ENCODE measurements at regions not wholly inside any gene's neighbourhood (a gene's known extent, or its start where the extent isn't known, plus 50 kb on each side); places are given as distances from the start of the nearest gene placed in this dataset.

GRCh38 chr15:69827751-69828150 is 270.0 kb downstream of the TLE3 start:
- Histone ChIP-seq H3K4me1 (peaks cover 0 to 9% (median 4%) of the 10 kb centered on the region in 4 donors), H3K9me3 (no peaks in the 10 kb centered on the region), H3K27me3 (no peaks in the 10 kb centered on the region), H3K36me3 (no peaks in the 10 kb centered on the region), H3K4me3 (no peak overlapping the region), H3K27ac (no peak overlapping the region)
- 93 to 96% methylated on average over 1 of the region's 1 CpG for WGBS, 2 donors
- TF ChIP-seq CTCF (IDR thresholded peaks at IDR 0.05) (no peak), POLR2A (IDR thresholded peaks at IDR 0.05) (no peak), POLR2AphosphoS5 (IDR thresholded peaks at IDR 0.05) (no peak), EP300 (IDR thresholded peaks at IDR 0.05) (no peak)
- no peak for DNase-seq
- intact Hi-C loops (cut with DNase I), result no loop called here

GRCh38 chr15:69828181-69828828 is 269.4 kb downstream of the TLE3 start:
- intact Hi-C loops (cut with DNase I), result no loop called here
- Histone ChIP-seq H3K36me3 (no peaks in the 10 kb centered on the region), H3K27ac (no peak overlapping the region), H3K4me3 (no peak overlapping the region), H3K4me1 (peaks cover 0 to 9% (median 4%) of the 10 kb centered on the region in 4 donors), H3K27me3 (no peaks in the 10 kb centered on the region), H3K9me3 (no peaks in the 10 kb centered on the region)
- no peak for TF ChIP-seq POLR2AphosphoS5 (IDR thresholded peaks at IDR 0.05)
- no peak for TF ChIP-seq EP300 (IDR thresholded peaks at IDR 0.05)
- no peak for TF ChIP-seq POLR2A (IDR thresholded peaks at IDR 0.05)
- TF ChIP-seq CTCF (IDR thresholded peaks at IDR 0.05), result no peak
- no peak for DNase-seq
- 88 to 93% methylated on average over 9 of the region's 9 CpGs for WGBS, 2 donors

GRCh38 chr15:69829974-69830373 is 267.7 kb downstream of the TLE3 start:
- Histone ChIP-seq H3K4me1 (peaks cover 0 to 9% (median 4%) of the 10 kb centered on the region in 4 donors), H3K4me3 (no peak overlapping the region), H3K9me3 (no peaks in the 10 kb centered on the region), H3K27ac (no peak overlapping the region), H3K36me3 (no peaks in the 10 kb centered on the region), H3K27me3 (no peaks in the 10 kb centered on the region)
- TF ChIP-seq POLR2A (IDR thresholded peaks at IDR 0.05) (no peak), CTCF (IDR thresholded peaks at IDR 0.05) (no peak), EP300 (IDR thresholded peaks at IDR 0.05) (no peak), POLR2AphosphoS5 (IDR thresholded peaks at IDR 0.05) (no peak)
- DNase-seq, result no peak
- intact Hi-C loops (cut with DNase I), result no loop called here
- WGBS, 2 donors, result 74 to 93% methylated on average over 3 of the region's 3 CpGs

DNA sequence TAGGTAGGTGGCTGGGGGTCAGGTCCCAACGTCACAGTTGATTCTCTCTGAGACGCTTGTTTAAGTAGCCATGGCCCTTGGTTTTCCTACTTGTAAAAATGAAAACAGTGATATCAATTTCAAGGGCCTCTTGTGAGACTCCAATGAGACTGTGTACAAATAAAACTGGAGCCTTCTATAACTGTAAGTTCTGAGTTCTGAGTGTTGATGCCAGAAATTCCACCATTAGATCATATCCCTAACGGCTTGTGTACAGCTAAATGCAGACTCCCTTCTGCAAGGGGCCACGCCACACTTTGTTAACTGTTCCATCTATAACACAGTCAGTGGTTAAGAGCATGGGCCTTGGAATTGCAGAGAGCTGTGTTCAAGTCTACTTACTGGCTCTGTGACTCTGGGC is 267.3 kb downstream of the TLE3 start:
- peaks cover 0 to 9% (median 4%) of the 10 kb centered on the region in 4 donors for H3K4me1 ChIP-seq
- no peak overlapping the region for H3K27ac ChIP-seq
- H3K36me3 ChIP-seq, result no peaks in the 10 kb centered on the region
- no peaks in the 10 kb centered on the region for H3K27me3 ChIP-seq
- intact Hi-C loops (cut with DNase I), result no loop called here
- TF ChIP-seq POLR2A (IDR thresholded peaks at IDR 0.05) (no peak), EP300 (IDR thresholded peaks at IDR 0.05) (no peak), CTCF (IDR thresholded peaks at IDR 0.05) (no peak), POLR2AphosphoS5 (IDR thresholded peaks at IDR 0.05) (no peak)
- H3K4me3 ChIP-seq, result no peak overlapping the region
- H3K9me3 ChIP-seq, result no peaks in the 10 kb centered on the region
- 80 to 81% methylated on average over 4 of the region's 4 CpGs for WGBS, 2 donors
- DNase-seq, result no peak

GRCh38 chr15:69830876-69831275 is 266.8 kb downstream of the TLE3 start:
- WGBS, 2 donors, result 93 to 95% methylated on average over 4 of the region's 4 CpGs
- intact Hi-C loops (cut with DNase I), result no loop called here
- no peak for DNase-seq

More at GRCh38 chr15:69830876-69831275, 266.8 kb downstream of the TLE3 start:
- no peak overlapping the region for H3K27ac ChIP-seq
- no peak overlapping the region for H3K4me3 ChIP-seq
- no peaks in the 10 kb centered on the region for H3K36me3 ChIP-seq
- no peaks in the 10 kb centered on the region for H3K27me3 ChIP-seq
- H3K9me3 ChIP-seq, result no peaks in the 10 kb centered on the region
- TF ChIP-seq CTCF (IDR thresholded peaks at IDR 0.05), result no peak
- peaks cover 0 to 9% (median 4%) of the 10 kb centered on the region in 4 donors for H3K4me1 ChIP-seq

All from sigmoid colon (tissue), 6 donors.